OCI-LY1 (cell line): ENCODE measurements at regions not wholly inside any gene's neighbourhood (a gene's known extent, or its start where the extent isn't known, plus 50 kb on each side); places are given as distances from the start of the nearest gene placed in this dataset.

Experiments used
- CTCF ChIP-seq: fragments of 200-600 bp; sonication (generic), shearing (Covaris generic); IDR thresholded peaks from 2 replicates; pipeline ENCODE4 v1.5.1; 2017; ENCODE audit warnings: mild to moderate bottlenecking, antibody characterized with exemption, low read length, moderate library complexity, mixed read lengths
- EZH2 ChIP-seq: fragments of 200-600 bp; sonication (generic), shearing (Covaris generic); IDR thresholded peaks from 2 replicates; pipeline ENCODE4 v1.8.0; 2017; ENCODE audit warnings: borderline replicate concordance, mixed run types, mild to moderate bottlenecking, antibody characterized with exemption, low read length, moderate library complexity, mixed read lengths

DNA sequence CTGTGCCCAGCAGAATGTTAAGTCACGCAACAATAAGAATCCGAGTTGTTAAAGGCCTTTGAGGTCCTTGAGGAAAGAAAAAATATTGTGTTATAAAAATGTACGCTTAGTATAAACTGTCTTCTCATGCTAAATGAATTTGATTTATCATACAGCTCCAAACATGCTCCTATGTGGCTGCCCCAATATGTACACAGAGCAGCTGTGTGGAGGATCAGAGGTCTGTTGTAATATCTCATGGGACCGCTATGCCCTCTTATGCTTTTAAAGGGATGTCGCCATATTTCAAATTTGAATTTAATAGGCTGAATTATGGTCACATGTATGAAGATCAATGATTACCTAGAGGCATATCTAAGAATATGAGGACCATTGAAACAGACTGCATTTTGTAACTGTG, 90.2 kb downstream of the SLC5A7 start:
- TF ChIP-seq CTCF, result no peak
- no peak for TF ChIP-seq EZH2
